GM23338 (cell line): ENCODE measurements at regions not wholly inside any gene's neighbourhood (a gene's known extent, or its start where the extent isn't known, plus 50 kb on each side); places are given as distances from the start of the nearest gene placed in this dataset.

Source experiments
- ATAC-seq: fragments of 200-7000 bp; cut with Tn5 transposase; 3 replicates; pipeline ENCODE4 v1.9.1; 2020
- DNase-seq: peaks from one replicate; pipeline ENCODE4 v3.0.0-alpha.2; 2015; ENCODE audit warnings: low spot score
- H2AFZ ChIP-seq: fragments of 200-600 bp; sonication (generic); 2 replicates; pipeline ENCODE4 v1.8.0; 2016; ENCODE audit warnings: antibody characterized with exemption, mild to moderate bottlenecking, moderate library complexity
- H3F3A ChIP-seq: fragments of 200-600 bp; sonication (generic); replicated peaks from 2 replicates; pipeline ENCODE4 v1.8.0; 2017; ENCODE audit warnings: antibody characterized with exemption, mixed run types, low read depth
- H3K27ac ChIP-seq: fragments of 200-600 bp; sonication (generic); 2 replicates; pipeline ENCODE4 v1.6.1; 2016; ENCODE audit warnings: low read depth
- H3K27me3 ChIP-seq: fragments of 200-600 bp; sonication (generic); 2 replicates; pipeline ENCODE4 v1.8.0; 2016; ENCODE audit warnings: mild to moderate bottlenecking, mixed run types, moderate library complexity; ENCODE audit not compliant: insufficient read depth
- H3K36me3 ChIP-seq: fragments of 200-600 bp; sonication (generic); 2 replicates; pipeline ENCODE4 v1.8.0; 2016; ENCODE audit warnings: mild to moderate bottlenecking; ENCODE audit not compliant: insufficient read depth
- H3K4me1 ChIP-seq: fragments of 200-600 bp; sonication (generic); 2 replicates; pipeline ENCODE4 v1.8.0; 2016; ENCODE audit warnings: mild to moderate bottlenecking, moderate library complexity; ENCODE audit not compliant: insufficient read depth
- H3K4me2 ChIP-seq: fragments of 200-600 bp; sonication (generic); 2 replicates; pipeline ENCODE4 v1.7.1; 2017; ENCODE audit warnings: mixed run types
- H3K4me3 ChIP-seq: fragments of 200-600 bp; sonication (generic); 2 replicates; pipeline ENCODE4 v1.6.1; 2016; ENCODE audit warnings: mixed run types
- H3K79me2 ChIP-seq: fragments of 200-600 bp; sonication (generic); replicated peaks from 2 replicates; pipeline ENCODE4 v1.8.0; 2017; ENCODE audit warnings: mild to moderate bottlenecking; ENCODE audit not compliant: insufficient read depth
- H3K9me2 ChIP-seq: fragments of 200-600 bp; sonication (generic); 2 replicates; pipeline ENCODE4 v1.8.0; 2017; ENCODE audit not compliant: insufficient read depth
- H4K20me1 ChIP-seq: fragments of 200-600 bp; sonication (generic); replicated peaks from 2 replicates; pipeline ENCODE4 v1.8.0; 2017; ENCODE audit warnings: mild to moderate bottlenecking; ENCODE audit not compliant: insufficient read depth
- H3K27ac Mint-ChIP-seq: 2 replicates; pipeline ENCODE4 v1.8.0; 2020; ENCODE audit warnings: inconsistent platforms, mild to moderate bottlenecking, moderate library complexity, mixed read lengths
- H3K27me3 Mint-ChIP-seq: 3 replicates; pipeline ENCODE4 v1.8.0; 2022; ENCODE audit warnings: low read depth, mild to moderate bottlenecking, moderate library complexity, mixed read lengths, inconsistent platforms; ENCODE audit not compliant: insufficient read depth, poor library complexity
- H3K36me3 Mint-ChIP-seq: 3 replicates; pipeline ENCODE4 v1.8.0; 2021; ENCODE audit warnings: low read depth, mild to moderate bottlenecking, inconsistent platforms, moderate library complexity, mixed read lengths
- H3K4me1 Mint-ChIP-seq: 3 replicates; pipeline ENCODE4 v1.8.0; 2020; ENCODE audit warnings: mild to moderate bottlenecking, inconsistent platforms, mixed read lengths
- H3K4me3 Mint-ChIP-seq: 3 replicates; pipeline ENCODE4 v1.8.0; 2021; ENCODE audit warnings: moderate library complexity, mild to moderate bottlenecking, inconsistent platforms, mixed read lengths
- H3K9me3 Mint-ChIP-seq: 3 replicates; pipeline ENCODE4 v1.8.0; 2020; ENCODE audit warnings: moderate library complexity, mild to moderate bottlenecking, inconsistent platforms, mixed read lengths
- CREB1 ChIP-seq: fragments of 250-450 bp; sonication (Bioruptor Pico); IDR thresholded peaks from 2 replicates; pipeline ENCODE4 v1.5.0; 2020; ENCODE audit warnings: low read depth, mild to moderate bottlenecking, moderate library complexity
- EZH2 ChIP-seq: fragments of 200-600 bp; sonication (generic); IDR thresholded peaks from one replicate; pipeline ENCODE4 v1.8.0; 2017; ENCODE audit warnings: antibody characterized with exemption, mild to moderate bottlenecking, low read depth; ENCODE audit not compliant: unreplicated experiment
- EZH2phosphoT487 ChIP-seq: fragments of 200-600 bp; sonication (generic); IDR thresholded peaks from one replicate; pipeline ENCODE4 v1.8.1; 2018; ENCODE audit warnings: antibody characterized with exemption; ENCODE audit not compliant: unreplicated experiment
- JUNB ChIP-seq: IDR thresholded peaks from one replicate; pipeline ENCODE4 v1.6.1; 2016; ENCODE audit warnings: antibody characterized with exemption; ENCODE audit not compliant: unreplicated experiment
- NANOG ChIP-seq: IDR thresholded peaks from 2 replicates; pipeline ENCODE4 v1.6.1; 2016; ENCODE audit warnings: antibody characterized with exemption, borderline replicate concordance
- POLR2AphosphoS5 ChIP-seq: IDR thresholded peaks from 2 replicates; pipeline ENCODE4 v1.6.1; 2016; ENCODE audit warnings: antibody characterized with exemption, low read depth
- REST ChIP-seq: IDR thresholded peaks from one replicate; pipeline ENCODE4 v1.6.1; 2018; ENCODE audit warnings: antibody characterized with exemption; ENCODE audit not compliant: unreplicated experiment
- STAT1 ChIP-seq: IDR thresholded peaks from one replicate; pipeline ENCODE4 v1.6.1; 2016; ENCODE audit warnings: antibody characterized with exemption; ENCODE audit not compliant: unreplicated experiment
- ZNF114 ChIP-seq: fragments of 250-450 bp; sonication (Bioruptor Pico); IDR thresholded peaks from 2 replicates; pipeline ENCODE4 v1.5.0; 2020; ENCODE audit warnings: mild to moderate bottlenecking, moderate library complexity
- ZNF331 ChIP-seq: fragments of 250-450 bp; sonication (Bioruptor Pico); IDR thresholded peaks from 2 replicates; pipeline ENCODE4 v1.5.0; 2020; ENCODE audit warnings: low read depth, mild to moderate bottlenecking, moderate library complexity
- ZNF462 ChIP-seq: fragments of 250-450 bp; sonication (Bioruptor Pico); IDR thresholded peaks from 2 replicates; pipeline ENCODE4 v1.5.0; 2020; ENCODE audit warnings: mild to moderate bottlenecking, moderate library complexity
- TF ChIP-seq, protein P1 (sequence below), 2 experiments: fragments of 200-600 bp in 1 of 2; sonication (generic) in 1 of 2; conservative IDR thresholded peaks; 2 replicates each; pipeline versions ENCODE4 v1.5.1 to v1.6.1; 2016 to 2017; ENCODE audit warnings: antibody characterized with exemption in 2 of 2, low read depth in 2 of 2, mild to moderate bottlenecking in 2 of 2, moderate library complexity in 1 of 2
- TF ChIP-seq, protein P2 (sequence below): IDR thresholded peaks from 2 replicates; pipeline ENCODE4 v1.6.1; 2016; ENCODE audit warnings: antibody characterized with exemption

- Histone ChIP-seq H3F3A (0 out of 2 replicates have a peak, but pooled peaks cover 7% of the 10 kb centered on the region), H3K27ac (no peak overlapping the region), H3K4me1 (peaks cover 14% of the 10 kb centered on the region), H4K20me1 (no peaks in the 10 kb centered on the region), H3K4me2 (no peak overlapping the region), H3K9me2 (0 out of 2 replicates have a peak, but pooled peaks cover 2% of the 10 kb centered on the region), H2AFZ (peak overlapping the region; percentile 32; the same call in 1 of the 2 replicates), H3K4me3 (no peak overlapping the region), H3K36me3 (no peaks in the 10 kb centered on the region), H3K27me3 (no peaks in the 10 kb centered on the region), H3K79me2 (no peaks in the 10 kb centered on the region)
- Mint-ChIP-seq H3K4me3 (no peak overlapping the region), H3K9me3 (no peaks in the 10 kb centered on the region), H3K36me3 (no peaks in the 10 kb centered on the region), H3K27me3 (peaks cover 6% of the 10 kb centered on the region), H3K27ac (no peak overlapping the region), H3K4me1 (peaks cover 31% of the 10 kb centered on the region)
- ATAC-seq (no peak), DNase-seq (no peak)
- TF ChIP-seq EZH2phosphoT487 (no peak), CREB1 (CRISPR knock-in tag) (no peak), NANOG (no peak), POLR2AphosphoS5 (no peak), STAT1 (no peak), ZNF114 (no peak), ZNF331 (CRISPR knock-in tag) (no peak), JUNB (no peak), REST (no peak), EZH2 (no peak), ZNF462 (CRISPR knock-in tag) (no peak)
- TF ChIP-seq, protein P1, sequence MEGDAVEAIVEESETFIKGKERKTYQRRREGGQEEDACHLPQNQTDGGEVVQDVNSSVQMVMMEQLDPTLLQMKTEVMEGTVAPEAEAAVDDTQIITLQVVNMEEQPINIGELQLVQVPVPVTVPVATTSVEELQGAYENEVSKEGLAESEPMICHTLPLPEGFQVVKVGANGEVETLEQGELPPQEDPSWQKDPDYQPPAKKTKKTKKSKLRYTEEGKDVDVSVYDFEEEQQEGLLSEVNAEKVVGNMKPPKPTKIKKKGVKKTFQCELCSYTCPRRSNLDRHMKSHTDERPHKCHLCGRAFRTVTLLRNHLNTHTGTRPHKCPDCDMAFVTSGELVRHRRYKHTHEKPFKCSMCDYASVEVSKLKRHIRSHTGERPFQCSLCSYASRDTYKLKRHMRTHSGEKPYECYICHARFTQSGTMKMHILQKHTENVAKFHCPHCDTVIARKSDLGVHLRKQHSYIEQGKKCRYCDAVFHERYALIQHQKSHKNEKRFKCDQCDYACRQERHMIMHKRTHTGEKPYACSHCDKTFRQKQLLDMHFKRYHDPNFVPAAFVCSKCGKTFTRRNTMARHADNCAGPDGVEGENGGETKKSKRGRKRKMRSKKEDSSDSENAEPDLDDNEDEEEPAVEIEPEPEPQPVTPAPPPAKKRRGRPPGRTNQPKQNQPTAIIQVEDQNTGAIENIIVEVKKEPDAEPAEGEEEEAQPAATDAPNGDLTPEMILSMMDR (conservative IDR thresholded peaks at IDR 0.05; ENCODE audit: low read depth in 2 of 2): no peak
- TF ChIP-seq, protein P2, sequence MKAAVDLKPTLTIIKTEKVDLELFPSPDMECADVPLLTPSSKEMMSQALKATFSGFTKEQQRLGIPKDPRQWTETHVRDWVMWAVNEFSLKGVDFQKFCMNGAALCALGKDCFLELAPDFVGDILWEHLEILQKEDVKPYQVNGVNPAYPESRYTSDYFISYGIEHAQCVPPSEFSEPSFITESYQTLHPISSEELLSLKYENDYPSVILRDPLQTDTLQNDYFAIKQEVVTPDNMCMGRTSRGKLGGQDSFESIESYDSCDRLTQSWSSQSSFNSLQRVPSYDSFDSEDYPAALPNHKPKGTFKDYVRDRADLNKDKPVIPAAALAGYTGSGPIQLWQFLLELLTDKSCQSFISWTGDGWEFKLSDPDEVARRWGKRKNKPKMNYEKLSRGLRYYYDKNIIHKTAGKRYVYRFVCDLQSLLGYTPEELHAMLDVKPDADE: no peak
Observed at GRCh38 chr1:234975941-234976860, 152.4 kb downstream of the TOMM20 start.
